NCI-H128 (cell line): ENCODE measurements at regions not wholly inside any gene's neighbourhood (a gene's known extent, or its start where the extent isn't known, plus 50 kb on each side); places are given as distances from the start of the nearest gene placed in this dataset.

Source experiments
- DNase-seq: peaks from one replicate; lab custom pipeline; 2025; ENCODE audit not compliant: unreplicated experiment; lab: John Stamatoyannopoulos, UW

DNA sequence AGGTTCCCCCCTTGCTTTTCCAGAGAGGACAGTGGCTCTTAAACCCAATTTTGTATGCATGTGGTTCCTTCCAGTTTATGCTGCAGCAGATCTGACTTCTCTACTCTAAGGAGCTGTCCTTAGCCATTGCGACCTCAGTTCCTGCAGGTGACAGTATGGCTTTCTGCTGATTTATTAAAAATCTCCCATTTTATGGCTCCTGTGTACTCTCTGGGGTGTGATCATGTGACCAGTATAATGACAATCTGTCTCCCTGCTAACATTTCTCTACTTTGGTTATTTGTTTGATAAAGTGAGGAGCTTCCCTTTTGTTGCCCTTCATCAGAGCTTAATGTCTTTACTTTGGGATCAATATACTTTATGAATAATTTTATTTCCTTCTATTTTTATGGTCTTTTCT, 148.7 kb upstream of the VRK2 start:
- DNase-seq = no peak

GRCh38 chr2:57899898-57900297, 146.7 kb upstream of the VRK2 start:
- DNase-seq = no peak

GRCh38 chr2:57902578-57902977, 144.0 kb upstream of the VRK2 start:
- no peak for DNase-seq

- DNase-seq = no peak
These were observed 140.4 kb upstream of the VRK2 start for GRCh38 chr2:57906152-57906732.

- no peak for DNase-seq
These were observed 139.2 kb upstream of the VRK2 start for GRCh38 chr2:57907411-57907810.

- DNase-seq = no peak
These were observed 137.9 kb upstream of the VRK2 start for GRCh38 chr2:57908736-57909161.

- no peak for DNase-seq
These were observed 128.5 kb upstream of the VRK2 start for GRCh38 chr2:57918126-57918525.

GRCh38 chr2:57920342-57920939, 126.2 kb upstream of the VRK2 start:
- no peak for DNase-seq

- DNase-seq = no peak
These were observed 111.9 kb upstream of the VRK2 start for GRCh38 chr2:57934659-57935058.

DNA sequence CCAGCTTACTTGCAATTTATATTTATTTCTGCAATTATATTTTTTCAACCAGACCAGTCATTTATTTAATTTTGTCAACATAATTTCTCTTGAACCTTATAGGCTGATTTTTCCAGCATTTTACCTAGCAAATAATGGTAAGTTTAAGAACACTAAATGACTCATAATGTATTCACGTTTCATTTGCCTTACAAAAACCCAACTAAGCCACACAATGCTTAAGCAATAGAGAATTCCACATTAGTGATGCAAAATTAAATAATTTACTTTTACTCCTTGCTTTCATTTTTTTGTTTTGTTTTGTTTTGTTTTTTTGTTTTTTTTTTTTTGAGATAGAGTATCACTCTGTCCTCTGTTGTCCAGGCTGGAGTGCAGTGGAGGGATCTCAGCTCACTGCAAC, 110.4 kb upstream of the VRK2 start:
- no peak for DNase-seq

GRCh38 chr2:57937456-57937855, 109.2 kb upstream of the VRK2 start:
- DNase-seq = no peak

DNA sequence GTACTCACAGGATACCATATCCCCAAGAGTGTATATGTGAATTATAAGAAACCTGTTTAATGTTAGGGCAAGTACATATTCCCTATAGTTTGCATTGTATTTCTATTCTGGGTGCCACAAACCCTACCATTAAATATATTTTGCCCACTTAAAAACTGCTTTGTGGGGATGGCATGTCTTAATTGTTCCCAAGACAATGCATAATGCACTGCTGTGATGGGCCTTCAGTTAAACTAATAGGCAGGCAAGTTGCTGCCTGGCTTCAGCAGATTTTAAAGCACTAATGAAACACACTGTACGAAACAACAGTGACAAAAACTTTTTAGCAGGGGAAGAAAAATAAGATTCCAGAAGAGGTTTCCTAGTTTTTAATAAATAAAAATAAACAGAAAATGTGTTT, 104.8 kb upstream of the VRK2 start:
- no peak for DNase-seq

GRCh38 chr2:57943315-57943714, 103.3 kb upstream of the VRK2 start:
- no peak for DNase-seq

DNA sequence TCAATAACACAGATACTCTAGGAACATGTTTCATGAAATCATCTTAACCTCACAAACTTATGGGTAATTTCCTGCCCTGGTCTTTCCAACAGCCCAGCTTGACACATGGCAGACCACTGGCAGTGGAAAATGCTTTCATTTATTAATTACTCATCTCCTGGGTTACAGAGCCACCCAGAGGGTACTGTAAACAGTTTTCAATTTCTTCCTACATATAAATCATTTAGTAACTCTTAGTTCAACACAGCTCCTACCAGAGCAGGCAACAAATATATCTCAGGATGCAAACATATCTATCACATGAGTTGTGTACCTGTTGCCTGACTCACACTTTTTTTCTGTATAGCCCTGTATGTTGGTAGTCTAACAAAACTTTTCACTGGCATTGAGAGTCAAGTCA, 99.2 kb upstream of the VRK2 start:
- DNase-seq = no peak

DNA sequence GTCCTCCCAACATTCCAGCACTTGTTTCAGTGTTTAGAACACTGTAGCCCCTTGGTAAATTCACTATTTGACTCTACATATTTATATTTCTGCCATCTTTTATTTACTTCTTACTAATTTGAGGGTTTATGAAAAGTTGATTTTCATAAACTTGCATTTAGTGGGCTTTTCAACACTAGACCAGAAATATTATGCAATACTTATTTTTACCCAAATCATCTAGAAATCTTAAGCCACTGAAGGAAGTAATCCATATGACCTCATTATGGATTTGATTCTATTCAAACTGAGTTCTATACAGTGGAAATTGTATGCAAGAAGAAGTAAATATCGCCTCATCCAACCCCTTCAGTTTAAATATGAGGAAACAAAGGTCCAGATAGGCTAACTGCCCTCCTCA, 92.6 kb upstream of the VRK2 start:
- DNase-seq = no peak

GRCh38 chr2:57957238-57957637, 89.4 kb upstream of the VRK2 start:
- no peak for DNase-seq

DNA sequence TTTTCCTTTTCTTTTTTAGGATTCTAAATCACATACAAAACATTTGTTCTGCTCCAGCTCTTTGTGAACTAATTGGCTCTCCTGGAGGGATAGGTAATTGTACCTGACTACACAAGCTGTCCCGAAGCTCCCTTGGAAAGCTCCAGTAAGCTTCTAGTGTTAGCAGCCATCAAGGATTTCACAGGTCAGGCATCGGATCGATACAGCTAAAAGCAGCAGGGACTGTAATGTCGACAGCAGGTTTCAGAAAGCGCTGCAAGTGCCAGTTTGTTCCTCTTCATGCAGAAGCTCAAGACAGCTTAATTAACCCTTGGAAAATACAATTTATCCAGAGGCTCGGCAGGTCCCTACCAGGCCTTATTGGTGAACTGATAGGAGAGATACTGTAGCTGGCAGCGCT, 87.2 kb upstream of the VRK2 start:
- DNase-seq = no peak

DNA sequence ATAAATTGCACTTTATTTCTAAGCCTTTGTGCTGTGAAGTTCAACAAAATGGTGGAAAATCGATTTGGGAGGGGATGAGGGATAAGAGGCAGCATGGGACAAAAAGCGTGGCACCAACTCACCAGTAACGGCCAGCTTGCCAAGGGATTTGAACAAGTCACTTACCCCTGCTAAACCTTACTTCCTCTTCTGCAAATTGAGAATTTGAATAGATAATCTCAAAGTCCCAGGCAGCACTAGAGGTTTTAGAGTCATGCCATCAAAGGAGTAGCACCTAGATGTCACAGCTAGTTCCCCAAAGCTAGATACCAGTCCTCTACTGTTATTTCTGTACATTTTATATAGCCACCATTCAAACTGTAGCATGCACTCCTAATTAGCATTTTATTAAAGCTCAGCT, 83.7 kb upstream of the VRK2 start:
- no peak for DNase-seq

GRCh38 chr2:57965219-57965618, 81.4 kb upstream of the VRK2 start:
- DNase-seq = no peak

- DNase-seq = no peak
These were observed 80.6 kb upstream of the VRK2 start for GRCh38 chr2:57965961-57966360.

DNA sequence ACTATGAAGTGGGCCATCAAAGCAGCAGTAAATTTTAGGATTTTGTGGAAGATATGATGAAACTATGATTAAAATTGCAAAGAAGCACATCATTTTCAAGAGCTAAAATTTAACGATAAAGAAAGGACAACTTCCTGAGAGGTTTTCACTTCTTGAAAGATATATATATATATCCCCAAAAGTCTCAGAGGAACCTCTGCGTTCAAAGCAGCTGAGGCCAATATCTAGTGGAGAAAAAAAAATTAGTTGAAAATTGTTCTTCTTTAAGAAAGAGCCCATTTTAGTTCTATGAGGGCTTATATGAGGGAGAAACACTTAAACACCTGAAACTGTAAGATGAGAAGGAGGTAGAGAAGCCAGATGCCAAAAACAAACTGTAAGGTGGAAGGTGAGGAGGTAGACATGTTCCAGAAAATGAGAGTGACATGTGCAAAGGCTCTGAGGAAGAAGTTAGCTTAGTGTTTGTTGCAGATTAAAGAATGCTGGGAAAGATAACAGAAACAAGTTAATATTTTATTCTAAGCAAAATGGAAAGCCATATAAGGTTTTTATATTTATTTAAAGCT, 72.9 kb upstream of the VRK2 start:
- DNase-seq = no peak

- no peak for DNase-seq
These were observed 67.4 kb upstream of the VRK2 start for GRCh38 chr2:57979158-57979557.
